ENCODE measurements at regions not wholly inside any gene's neighbourhood (a gene's known extent, or its start where the extent isn't known, plus 50 kb on each side); places are given as distances from the start of the nearest gene placed in this dataset.
A peak's percentile ranks its signal among the peaks of the same experiment; 100 is the strongest.
"Not testable (repeated sequence)": the region's sequence is repeated elsewhere in the genome, so short reads cannot be mapped to it uniquely, and the experiment has no call there.

GRCh38 chr22:34841331-34841771 is 224.6 kb upstream of the ISX start:
- no peak overlapping the region for H3K27ac ChIP-seq
- no peak overlapping the region for H3K4me3 ChIP-seq (ENCODE audit: low read depth, low read length)
- H3K36me3 ChIP-seq: no peaks in the 10 kb centered on the region
- 0 out of 2 replicates have a peak, but pooled peaks have one; percentile 5 for TF ChIP-seq CTCF (IDR thresholded peaks at IDR 0.05; ENCODE audit: low read depth, low read length)
- H3K27me3 ChIP-seq (ENCODE audit: insufficient read depth, low read depth, severe bottlenecking): no peaks in the 10 kb centered on the region
- peaks cover 5% of the 10 kb centered on the region for H3K9me3 ChIP-seq (ENCODE audit: severe bottlenecking)
- peak; percentile 52 for DNase-seq

GRCh38 chr22:34841911-34842310 is 224.0 kb upstream of the ISX start:
- DNase-seq: no peak
- peaks cover 5% of the 10 kb centered on the region for H3K9me3 ChIP-seq (ENCODE audit: severe bottlenecking)
- no peak for TF ChIP-seq CTCF (IDR thresholded peaks at IDR 0.05; ENCODE audit: low read depth, low read length)
- H3K27ac ChIP-seq: no peak overlapping the region
- H3K4me3 ChIP-seq (ENCODE audit: low read depth, low read length): no peak overlapping the region
- no peaks in the 10 kb centered on the region for H3K27me3 ChIP-seq (ENCODE audit: insufficient read depth, low read depth, severe bottlenecking)
- no peaks in the 10 kb centered on the region for H3K36me3 ChIP-seq

- Histone ChIP-seq H3K36me3 (no peaks in the 10 kb centered on the region), H3K27me3 (ENCODE audit: insufficient read depth, low read depth, severe bottlenecking) (no peaks in the 10 kb centered on the region), H3K4me3 (ENCODE audit: low read depth, low read length) (no peak overlapping the region), H3K9me3 (ENCODE audit: severe bottlenecking) (peaks cover 5% of the 10 kb centered on the region), H3K27ac (no peak overlapping the region)
- DNase-seq: peak; percentile 33
- peak; percentile 75 for TF ChIP-seq CTCF (IDR thresholded peaks at IDR 0.05; ENCODE audit: low read depth, low read length)
These were observed 223.3 kb upstream of the ISX start for GRCh38 chr22:34842630-34843029.

- H3K4me3 ChIP-seq (ENCODE audit: low read depth, low read length); DNase-seq; H3K27me3 ChIP-seq (ENCODE audit: insufficient read depth, low read depth, severe bottlenecking); H3K27ac ChIP-seq; H3K9me3 ChIP-seq (ENCODE audit: severe bottlenecking); H3K36me3 ChIP-seq: not testable (repeated sequence)
These were observed 222.2 kb upstream of the ISX start for GRCh38 chr22:34843743-34844142.

GRCh38 chr22:34845391-34845790 is 220.6 kb upstream of the ISX start:
- Histone ChIP-seq H3K36me3 (no peaks in the 10 kb centered on the region), H3K4me3 (ENCODE audit: low read depth, low read length) (no peak overlapping the region), H3K27ac (no peak overlapping the region), H3K27me3 (ENCODE audit: insufficient read depth, low read depth, severe bottlenecking) (no peaks in the 10 kb centered on the region), H3K9me3 (ENCODE audit: severe bottlenecking) (peaks cover 5% of the 10 kb centered on the region)
- no peak for TF ChIP-seq CTCF (IDR thresholded peaks at IDR 0.05; ENCODE audit: low read depth, low read length)
- DNase-seq: no peak

GRCh38 chr22:34847072-34847471 is 218.9 kb upstream of the ISX start:
- DNase-seq: no peak
- Histone ChIP-seq H3K36me3 (no peaks in the 10 kb centered on the region), H3K4me3 (ENCODE audit: low read depth, low read length) (no peak overlapping the region), H3K27me3 (ENCODE audit: insufficient read depth, low read depth, severe bottlenecking) (no peaks in the 10 kb centered on the region), H3K27ac (no peak overlapping the region), H3K9me3 (ENCODE audit: severe bottlenecking) (peaks cover 5% of the 10 kb centered on the region)
- TF ChIP-seq CTCF (IDR thresholded peaks at IDR 0.05; ENCODE audit: low read depth, low read length): no peak

Measured in WERI-Rb-1 (cell line).